NB4 (cell line): ENCODE measurements at regions not wholly inside any gene's neighbourhood (a gene's known extent, or its start where the extent isn't known, plus 50 kb on each side); places are given as distances from the start of the nearest gene placed in this dataset.

Experiments used
- CTCF ChIP-seq: IDR thresholded peaks from one replicate; pipeline ENCODE4 v1.5.1; 2012; ENCODE audit warnings: low read depth, low read length
- POLR2A ChIP-seq: IDR thresholded peaks from 2 replicates; pipeline ENCODE4 v1.6.1; 2011; ENCODE audit warnings: mild to moderate bottlenecking; ENCODE audit not compliant: insufficient read length; ENCODE audit errors: extremely low read depth

- TF ChIP-seq CTCF (no peak), POLR2A (no peak)
Observed at GRCh38 chr7:52712938-52713337, 322.5 kb upstream of the POM121L12 start.
